ENCODE measurements at regions not wholly inside any gene's neighbourhood (a gene's known extent, or its start where the extent isn't known, plus 50 kb on each side); places are given as distances from the start of the nearest gene placed in this dataset.

DNA sequence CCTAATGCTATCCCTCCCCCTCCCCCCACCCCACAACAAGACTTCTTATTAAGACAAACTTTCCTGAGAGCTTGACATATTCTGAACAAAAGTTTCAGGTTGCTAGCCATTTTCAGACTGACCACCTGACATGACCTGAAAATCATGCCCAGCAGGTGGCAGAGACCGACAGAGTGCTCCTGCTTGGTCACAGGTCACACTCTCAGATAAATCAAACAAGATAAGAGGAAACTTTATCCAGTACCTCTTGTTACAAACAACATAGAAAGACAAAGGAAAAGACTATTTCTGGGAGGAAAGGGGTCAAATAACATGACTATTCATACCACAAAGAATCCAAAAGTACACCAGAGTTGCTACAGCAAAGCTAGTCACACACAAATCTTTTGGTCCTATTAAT lies 107.4 kb downstream of the TMEM200C start:
- TF ChIP-seq, protein P1, sequence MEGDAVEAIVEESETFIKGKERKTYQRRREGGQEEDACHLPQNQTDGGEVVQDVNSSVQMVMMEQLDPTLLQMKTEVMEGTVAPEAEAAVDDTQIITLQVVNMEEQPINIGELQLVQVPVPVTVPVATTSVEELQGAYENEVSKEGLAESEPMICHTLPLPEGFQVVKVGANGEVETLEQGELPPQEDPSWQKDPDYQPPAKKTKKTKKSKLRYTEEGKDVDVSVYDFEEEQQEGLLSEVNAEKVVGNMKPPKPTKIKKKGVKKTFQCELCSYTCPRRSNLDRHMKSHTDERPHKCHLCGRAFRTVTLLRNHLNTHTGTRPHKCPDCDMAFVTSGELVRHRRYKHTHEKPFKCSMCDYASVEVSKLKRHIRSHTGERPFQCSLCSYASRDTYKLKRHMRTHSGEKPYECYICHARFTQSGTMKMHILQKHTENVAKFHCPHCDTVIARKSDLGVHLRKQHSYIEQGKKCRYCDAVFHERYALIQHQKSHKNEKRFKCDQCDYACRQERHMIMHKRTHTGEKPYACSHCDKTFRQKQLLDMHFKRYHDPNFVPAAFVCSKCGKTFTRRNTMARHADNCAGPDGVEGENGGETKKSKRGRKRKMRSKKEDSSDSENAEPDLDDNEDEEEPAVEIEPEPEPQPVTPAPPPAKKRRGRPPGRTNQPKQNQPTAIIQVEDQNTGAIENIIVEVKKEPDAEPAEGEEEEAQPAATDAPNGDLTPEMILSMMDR (IDR thresholded peaks at IDR 0.05; ENCODE audit: low read depth, low read length), result no peak
- TF ChIP-seq MAX (IDR thresholded peaks at IDR 0.05; ENCODE audit: low read depth, low read length), result no peak
- TF ChIP-seq MYC (IDR thresholded peaks at IDR 0.05; ENCODE audit: low read depth, low read length), result no peak
- TF ChIP-seq POLR2A (IDR thresholded peaks at IDR 0.05; ENCODE audit: extremely low read depth, insufficient read length), result no peak
- no peak for DNase-seq (ENCODE audit: low read depth)
- no peak overlapping the region for H3K4me3 ChIP-seq (ENCODE audit: low read depth, low read length)

DNA sequence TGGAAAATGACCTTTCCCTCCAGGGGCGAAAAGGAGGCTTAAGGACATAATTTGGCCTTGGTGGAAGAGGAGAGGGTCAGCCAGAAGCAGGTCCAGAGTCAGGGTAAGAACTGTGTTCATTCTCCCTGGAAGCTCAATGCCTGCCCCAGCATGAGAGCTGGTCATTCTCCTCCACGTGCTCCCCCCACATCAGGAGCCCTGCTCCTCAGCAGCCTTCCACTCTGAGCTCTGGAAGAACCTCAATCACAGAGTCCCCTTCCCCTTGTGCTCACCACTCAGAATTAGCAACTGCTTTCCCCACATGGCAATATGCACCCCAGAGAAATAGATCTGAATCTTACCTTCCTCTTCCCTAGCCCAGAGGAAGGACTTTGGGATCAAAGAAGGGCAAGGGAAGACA lies 115.4 kb downstream of the TMEM200C start:
- no peak for DNase-seq (ENCODE audit: low read depth)
- no peak overlapping the region for H3K4me3 ChIP-seq (ENCODE audit: low read depth, low read length)
- no peak for TF ChIP-seq MAX (IDR thresholded peaks at IDR 0.05; ENCODE audit: low read depth, low read length)
- TF ChIP-seq MYC (IDR thresholded peaks at IDR 0.05; ENCODE audit: low read depth, low read length), result no peak
- TF ChIP-seq, protein P1 (IDR thresholded peaks at IDR 0.05; ENCODE audit: low read depth, low read length), result no peak
- no peak for TF ChIP-seq POLR2A (IDR thresholded peaks at IDR 0.05; ENCODE audit: extremely low read depth, insufficient read length)

DNA sequence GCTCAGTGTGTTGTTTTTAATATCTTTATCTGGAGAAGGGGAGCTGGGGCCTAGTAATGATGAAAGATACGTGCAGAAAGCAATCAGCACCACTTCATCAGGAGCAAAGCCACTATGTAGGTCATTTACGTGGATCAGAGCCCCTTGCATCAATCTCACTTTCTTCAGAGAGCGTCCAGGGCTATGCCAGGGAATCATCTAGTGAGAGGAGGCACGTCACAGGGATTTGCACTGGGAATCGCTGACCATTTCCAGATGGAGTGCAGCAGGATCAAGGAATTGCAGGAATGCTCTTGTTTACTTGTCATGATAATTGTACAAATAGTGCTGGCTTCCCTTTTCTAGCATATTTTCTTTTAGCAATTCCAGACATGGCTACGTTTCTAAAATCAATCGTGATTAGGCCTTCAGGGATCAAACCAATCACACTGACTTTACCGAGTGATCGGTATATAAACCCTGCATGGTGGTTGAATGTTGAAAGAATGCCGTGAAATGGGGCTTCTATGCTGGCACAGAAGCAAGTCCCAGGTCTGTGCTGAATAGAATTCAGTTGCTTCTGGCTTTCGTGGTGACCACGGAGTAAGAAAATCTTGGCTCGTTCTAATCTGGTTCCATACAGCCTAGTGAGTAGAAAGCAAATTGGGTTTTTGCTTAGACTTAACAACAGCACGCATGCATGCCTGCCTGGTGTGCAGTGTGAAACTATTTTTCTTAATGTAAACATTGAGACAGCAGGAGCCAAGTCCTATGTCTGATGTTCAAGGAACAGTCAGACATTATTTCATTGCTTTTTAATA lies 122.8 kb downstream of the TMEM200C start:
- DNase-seq (ENCODE audit: low read depth), result no peak
- H3K4me3 ChIP-seq (ENCODE audit: low read depth, low read length), result no peak overlapping the region
- TF ChIP-seq MAX (IDR thresholded peaks at IDR 0.05; ENCODE audit: low read depth, low read length) (no peak), MYC (IDR thresholded peaks at IDR 0.05; ENCODE audit: low read depth, low read length) (no peak)
- TF ChIP-seq, protein P1 (IDR thresholded peaks at IDR 0.05; ENCODE audit: low read depth, low read length), result no peak

DNA sequence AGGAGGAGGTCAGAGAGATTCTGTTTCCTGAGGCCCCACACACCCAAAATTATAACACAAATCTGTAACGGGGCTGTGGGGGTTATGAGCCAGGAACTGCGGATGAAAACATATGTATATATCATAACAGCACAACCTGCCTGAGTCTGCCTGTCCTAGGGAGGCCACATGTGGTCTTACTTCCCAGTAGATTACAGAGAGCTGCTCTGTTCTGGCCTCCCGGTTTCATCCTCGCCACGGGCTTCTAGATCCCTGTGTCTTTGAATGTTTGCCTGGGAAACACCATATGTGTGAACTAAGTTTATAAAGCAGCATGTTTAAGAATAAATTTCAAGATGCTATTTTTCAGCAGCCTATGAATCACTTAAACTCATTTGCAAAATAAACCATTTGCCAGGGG lies 124.0 kb downstream of the TMEM200C start:
- H3K4me3 ChIP-seq (ENCODE audit: low read depth, low read length), result no peak overlapping the region
- TF ChIP-seq, protein P1 (IDR thresholded peaks at IDR 0.05; ENCODE audit: low read depth, low read length), result no peak
- TF ChIP-seq MAX (IDR thresholded peaks at IDR 0.05; ENCODE audit: low read depth, low read length), result no peak
- no peak for TF ChIP-seq MYC (IDR thresholded peaks at IDR 0.05; ENCODE audit: low read depth, low read length)
- TF ChIP-seq POLR2A (IDR thresholded peaks at IDR 0.05; ENCODE audit: extremely low read depth, insufficient read length), result no peak
- no peak for DNase-seq (ENCODE audit: low read depth)

GRCh38 chr18:5770176-5770575 lies 125.1 kb downstream of the TMEM200C start:
- no peak overlapping the region for H3K4me3 ChIP-seq (ENCODE audit: low read depth, low read length)
- no peak for DNase-seq (ENCODE audit: low read depth)
- no peak for TF ChIP-seq MAX (IDR thresholded peaks at IDR 0.05; ENCODE audit: low read depth, low read length)
- TF ChIP-seq MYC (IDR thresholded peaks at IDR 0.05; ENCODE audit: low read depth, low read length), result no peak
- TF ChIP-seq, protein P1 (IDR thresholded peaks at IDR 0.05; ENCODE audit: low read depth, low read length), result no peak
- TF ChIP-seq POLR2A (IDR thresholded peaks at IDR 0.05; ENCODE audit: extremely low read depth, insufficient read length), result no peak

All from NB4 (cell line).